Stimulated activated CD8-positive, alpha-beta memory T cell treated with anti-CD3 and anti-CD28 coated beads, Interleukin-2, amount 100 ng/mL, for 48 hours (primary cell): ENCODE measurements at regions not wholly inside any gene's neighbourhood (a gene's known extent, or its start where the extent isn't known, plus 50 kb on each side); places are given as distances from the start of the nearest gene placed in this dataset.

Source experiments
- DNase-seq, 2 donors: peaks; one replicate each; pipeline ENCODE4 v3.0.0-alpha.2; 2020; ENCODE audit warnings: low read depth in 2 of 2

- no peak for DNase-seq
Observed at GRCh38 chr1:25036117-25036546, 106.1 kb upstream of the RUNX3 start.

- no peak for DNase-seq
Observed at GRCh38 chr1:25035523-25036116, 105.5 kb upstream of the RUNX3 start.

GRCh38 chr1:25034736-25035522, 104.9 kb upstream of the RUNX3 start:
- no peak for DNase-seq

- peak in 1 of 2 donors; percentile 55 for DNase-seq
Observed at GRCh38 chr1:25033828-25034705, 104.0 kb upstream of the RUNX3 start.

- DNase-seq, result no peak
Observed at GRCh38 chr1:25033030-25033827, 103.2 kb upstream of the RUNX3 start.

- no peak for DNase-seq
Observed at GRCh38 chr1:25031966-25032667, 102.0 kb upstream of the RUNX3 start.

- DNase-seq, result peak; percentile 51 to 58
Observed at GRCh38 chr1:25031601-25031965, 101.5 kb upstream of the RUNX3 start.

GRCh38 chr1:25030674-25031589, 100.9 kb upstream of the RUNX3 start:
- DNase-seq, result peak; percentile 66 to 70

GRCh38 chr1:25030012-25030411, 99.9 kb upstream of the RUNX3 start:
- DNase-seq, result no peak

GRCh38 chr1:25028907-25029599, 99.0 kb upstream of the RUNX3 start:
- DNase-seq, result peak in 1 of 2 donors; percentile 51

- DNase-seq, result no peak
Observed at GRCh38 chr1:25028587-25028906, 98.5 kb upstream of the RUNX3 start.

- DNase-seq, result no peak
Observed at GRCh38 chr1:25027822-25028586, 97.9 kb upstream of the RUNX3 start.

GRCh38 chr1:25026730-25027450, 96.8 kb upstream of the RUNX3 start:
- no peak for DNase-seq

- no peak for DNase-seq
Observed at GRCh38 chr1:25026304-25026703, 96.2 kb upstream of the RUNX3 start.

- DNase-seq, result no peak
Observed at GRCh38 chr1:25024615-25025350, 94.7 kb upstream of the RUNX3 start.

- DNase-seq, result no peak
Observed at GRCh38 chr1:25023826-25024225, 93.8 kb upstream of the RUNX3 start.

GRCh38 chr1:25023190-25023578, 93.1 kb upstream of the RUNX3 start:
- no peak for DNase-seq
